Memory B cell (primary cell): ENCODE measurements at regions not wholly inside any gene's neighbourhood (a gene's known extent, or its start where the extent isn't known, plus 50 kb on each side); places are given as distances from the start of the nearest gene placed in this dataset.

Source experiments
- ATAC-seq: fragments of 150-1000 bp; cut with Tn5 transposase; 2 replicates; pipeline ENCODE4 v1.10.0; 2021; ENCODE audit warnings: low read depth, mild to moderate bottlenecking, moderate library complexity
- DNase-seq, 2 donors: peaks; one replicate each; pipeline ENCODE4 v3.0.0; 2022; ENCODE audit warnings: low spot score in 2 of 2
- H3K27ac Mint-ChIP-seq: one replicate; pipeline ENCODE4 v1.8.0; 2022; ENCODE audit warnings: mild to moderate bottlenecking, moderate library complexity, mixed read lengths
- H3K27me3 Mint-ChIP-seq: one replicate; pipeline ENCODE4 v1.8.0; 2022; ENCODE audit warnings: mixed read lengths
- H3K36me3 Mint-ChIP-seq: one replicate; pipeline ENCODE4 v1.8.0; 2022; ENCODE audit warnings: mild to moderate bottlenecking, mixed read lengths
- H3K4me1 Mint-ChIP-seq: one replicate; pipeline ENCODE4 v1.8.0; 2022; ENCODE audit warnings: mixed read lengths
- H3K4me3 Mint-ChIP-seq: one replicate; pipeline ENCODE4 v1.8.0; 2022; ENCODE audit warnings: mild to moderate bottlenecking, moderate library complexity, mixed read lengths
- H3K9me3 Mint-ChIP-seq: one replicate; pipeline ENCODE4 v1.8.0; 2022; ENCODE audit warnings: mixed read lengths

- Mint-ChIP-seq H3K36me3 (peaks cover 8% of the 10 kb centered on the region), H3K9me3 (no peaks in the 10 kb centered on the region), H3K4me3 (no peak overlapping the region), H3K4me1 (peaks cover 13% of the 10 kb centered on the region), H3K27me3 (no peaks in the 10 kb centered on the region), H3K27ac (no peak overlapping the region)
- DNase-seq (no peak), ATAC-seq (no peak)
These were observed 54.8 kb downstream of the RTP5 start for GRCh38 chr2:241924069-241924908.

DNA sequence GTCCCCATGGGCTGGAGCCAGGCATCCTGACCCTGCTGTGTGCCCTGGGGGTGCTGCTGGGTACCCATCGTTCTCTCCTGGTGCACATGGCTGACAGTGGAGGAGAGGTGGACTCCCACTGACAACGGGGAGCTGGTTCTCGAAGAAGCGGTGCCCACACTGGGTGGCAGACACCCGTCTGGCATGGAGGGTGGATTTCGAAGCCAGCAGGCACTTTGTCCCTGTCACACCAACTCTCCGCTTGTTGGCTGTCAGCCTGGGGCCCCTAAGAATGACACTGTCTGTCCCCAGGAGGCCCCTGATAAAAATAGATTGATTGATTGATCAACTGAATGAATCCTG lies 55.4 kb downstream of the RTP5 start:
- Mint-ChIP-seq H3K27me3 (no peaks in the 10 kb centered on the region), H3K4me3 (no peak overlapping the region), H3K27ac (no peak overlapping the region), H3K9me3 (no peaks in the 10 kb centered on the region), H3K36me3 (peaks cover 8% of the 10 kb centered on the region), H3K4me1 (peaks cover 13% of the 10 kb centered on the region)
- ATAC-seq (no peak), DNase-seq (no peak)

DNA sequence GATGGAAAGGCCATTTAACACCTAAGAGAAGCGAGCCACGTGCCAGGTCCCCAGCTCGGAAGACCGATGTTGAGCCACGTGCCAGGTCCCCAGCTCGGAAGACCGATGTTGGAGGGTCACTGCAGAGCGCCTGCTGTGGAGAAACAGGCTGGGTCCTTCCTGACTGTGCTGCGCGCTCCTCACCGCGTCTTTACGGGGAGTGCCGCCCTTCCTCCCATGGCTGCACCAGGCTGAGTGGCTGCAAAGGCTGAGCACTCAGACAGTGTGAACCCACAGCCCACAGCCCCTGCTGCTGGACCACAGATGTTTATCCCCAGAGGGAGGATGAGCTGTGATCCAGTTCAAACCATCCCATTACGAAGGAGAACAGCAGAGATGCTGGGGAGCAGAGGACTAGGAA lies 55.7 kb downstream of the RTP5 start:
- ATAC-seq = no peak
- Mint-ChIP-seq H3K27me3 (no peaks in the 10 kb centered on the region), H3K4me1 (peaks cover 13% of the 10 kb centered on the region), H3K4me3 (no peak overlapping the region), H3K9me3 (no peaks in the 10 kb centered on the region), H3K27ac (no peak overlapping the region), H3K36me3 (peaks cover 8% of the 10 kb centered on the region)
- DNase-seq = no peak

DNA sequence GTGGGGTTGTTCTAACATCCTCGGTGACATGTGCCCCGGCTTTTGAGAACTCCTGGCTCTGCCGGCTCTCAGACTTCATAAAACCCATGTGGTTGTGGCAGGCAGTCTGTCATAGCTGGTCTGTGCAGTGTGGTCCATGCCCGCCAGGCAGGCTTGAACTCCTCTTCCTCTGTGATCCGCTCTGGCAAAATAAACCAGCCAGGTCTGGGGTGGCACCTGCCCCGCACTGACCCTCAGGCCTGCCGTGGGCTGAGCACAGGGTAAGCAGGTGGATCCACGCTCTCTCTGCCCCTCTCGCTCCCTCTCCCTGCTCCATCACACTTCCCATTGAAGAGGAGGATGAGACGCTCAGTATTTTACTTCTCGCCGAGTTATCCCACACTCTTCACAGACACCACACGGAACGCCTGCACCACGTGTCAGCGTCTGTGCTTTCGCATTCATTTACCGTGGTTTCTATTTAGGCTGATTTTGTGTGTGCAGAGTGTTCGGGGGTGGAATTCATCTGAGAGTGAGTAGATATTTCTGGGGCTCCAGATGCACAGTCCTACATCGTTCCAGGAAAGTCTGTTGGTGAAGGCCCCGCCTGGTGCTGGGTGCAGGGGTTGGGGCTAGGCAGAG lies 56.4 kb downstream of the RTP5 start:
- no peaks in the 10 kb centered on the region for H3K27me3 Mint-ChIP-seq
- peaks cover 6% of the 10 kb centered on the region for H3K36me3 Mint-ChIP-seq
- no peak overlapping the region for H3K4me3 Mint-ChIP-seq
- DNase-seq (no peak), ATAC-seq (no peak)
- peaks cover 11% of the 10 kb centered on the region for H3K4me1 Mint-ChIP-seq
- no peaks in the 10 kb centered on the region for H3K9me3 Mint-ChIP-seq
- peak overlapping the region; percentile 81 for H3K27ac Mint-ChIP-seq

DNA sequence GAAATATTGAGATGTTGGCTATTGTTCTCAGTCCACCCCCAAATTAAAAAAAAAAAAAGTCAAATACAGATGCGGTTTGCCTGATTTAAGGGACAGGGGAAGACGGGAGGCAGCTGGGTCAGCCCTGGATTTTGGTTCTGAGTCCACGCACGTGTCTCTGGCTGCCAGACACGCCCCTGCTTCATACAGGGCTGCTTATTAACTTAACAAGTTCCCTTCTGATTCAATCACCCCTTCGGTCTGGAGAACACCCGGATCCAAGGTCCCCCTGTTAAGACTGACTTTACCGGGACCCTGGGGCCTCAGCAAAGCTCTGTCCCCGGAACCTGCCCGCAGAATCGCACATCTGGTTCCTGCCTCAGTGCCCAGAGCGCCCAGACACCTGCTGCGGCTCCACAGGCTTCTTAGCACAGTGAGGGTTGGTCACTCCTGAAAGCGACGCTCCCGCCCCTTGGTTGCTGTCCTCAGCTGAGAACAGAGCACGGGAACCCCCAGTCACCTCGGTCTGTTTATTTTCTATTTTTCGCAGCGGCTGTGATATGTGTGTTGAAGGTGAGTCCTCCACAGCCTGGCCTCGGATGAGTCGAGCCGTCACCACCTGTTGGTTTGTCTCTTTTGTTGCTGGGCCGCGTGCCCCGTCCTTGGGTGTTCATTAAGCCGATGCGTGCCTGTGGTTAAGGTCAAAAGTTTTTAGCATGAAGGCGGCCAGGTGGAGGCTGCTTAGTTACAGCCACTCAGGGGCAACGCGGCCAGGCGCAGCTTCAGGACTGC lies 57.2 kb downstream of the RTP5 start:
- Mint-ChIP-seq H3K27ac (no peak overlapping the region), H3K9me3 (no peaks in the 10 kb centered on the region), H3K4me1 (peaks cover 10% of the 10 kb centered on the region), H3K27me3 (no peaks in the 10 kb centered on the region), H3K36me3 (peaks cover 5% of the 10 kb centered on the region), H3K4me3 (no peak overlapping the region)
- DNase-seq (no peak), ATAC-seq (no peak)

DNA sequence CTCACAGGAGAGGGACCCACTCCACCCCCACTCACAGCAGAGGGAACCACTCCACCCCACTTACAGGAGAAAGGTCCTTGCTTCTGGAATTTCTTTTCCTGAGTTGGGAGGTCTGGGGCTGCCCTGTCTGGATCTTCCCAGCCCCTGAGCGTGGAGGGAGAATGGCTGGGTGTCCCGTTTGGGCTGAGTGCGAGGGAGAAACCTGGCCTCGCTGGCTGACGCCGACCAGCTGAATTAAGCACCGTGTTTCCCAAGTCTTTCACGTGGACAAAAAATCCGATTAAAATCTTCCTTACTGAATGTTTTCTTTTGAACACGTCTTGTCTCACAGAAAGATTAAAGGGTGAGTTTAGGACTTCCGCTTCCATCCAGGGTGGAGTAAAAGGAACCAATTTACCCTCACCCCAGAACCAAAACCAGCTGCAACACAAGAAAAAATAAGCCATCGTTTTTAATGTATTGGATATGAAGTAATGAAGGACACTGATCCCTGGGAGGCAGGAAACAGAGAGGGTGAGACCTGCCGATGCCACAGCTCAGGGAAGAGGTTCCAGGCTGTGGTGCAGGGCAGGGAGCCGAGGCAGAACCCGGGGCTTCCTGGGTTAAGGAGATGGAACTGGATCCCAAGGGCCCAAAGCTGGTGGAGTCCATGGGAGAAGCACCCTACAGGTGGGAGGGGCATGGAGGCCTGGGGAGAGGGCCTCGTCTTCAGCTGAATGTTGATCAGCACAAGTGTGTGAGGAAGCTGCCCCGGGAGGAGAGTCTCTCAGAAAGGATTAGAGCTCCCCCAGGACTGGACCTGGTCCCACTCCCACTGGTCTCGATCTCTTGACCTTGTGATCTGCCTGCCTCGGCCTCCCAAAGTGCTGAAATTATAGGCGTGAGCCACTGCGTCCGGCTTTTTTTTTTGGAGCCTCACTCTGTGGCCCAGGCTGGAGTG lies 60.3 kb downstream of the RTP5 start:
- no peak for DNase-seq
- Mint-ChIP-seq H3K27me3 (no peaks in the 10 kb centered on the region), H3K36me3 (peaks cover 5% of the 10 kb centered on the region), H3K27ac (no peak overlapping the region), H3K4me3 (no peak overlapping the region), H3K4me1 (peaks cover 5% of the 10 kb centered on the region), H3K9me3 (no peaks in the 10 kb centered on the region)
- ATAC-seq = no peak

GRCh38 chr2:241931084-241931975 lies 61.8 kb downstream of the RTP5 start:
- no peak for DNase-seq
- H3K4me1 Mint-ChIP-seq = no peaks in the 10 kb centered on the region
- H3K27ac Mint-ChIP-seq = no peak overlapping the region

GRCh38 chr2:241931976-241932898 lies 62.7 kb downstream of the RTP5 start:
- ATAC-seq = no peak
- Mint-ChIP-seq H3K27ac (no peak overlapping the region), H3K9me3 (no peaks in the 10 kb centered on the region), H3K4me1 (no peaks in the 10 kb centered on the region), H3K4me3 (no peak overlapping the region), H3K36me3 (peaks cover 8% of the 10 kb centered on the region), H3K27me3 (no peaks in the 10 kb centered on the region)
- DNase-seq = no peak

More at GRCh38 chr2:241931084-241931975, 61.8 kb downstream of the RTP5 start:
- H3K9me3 Mint-ChIP-seq = no peaks in the 10 kb centered on the region
- H3K4me3 Mint-ChIP-seq = no peak overlapping the region
- peaks cover 8% of the 10 kb centered on the region for H3K36me3 Mint-ChIP-seq
- H3K27me3 Mint-ChIP-seq = no peaks in the 10 kb centered on the region
- no peak for ATAC-seq

- H3K36me3 Mint-ChIP-seq = peaks cover 8% of the 10 kb centered on the region
- no peaks in the 10 kb centered on the region for H3K27me3 Mint-ChIP-seq
- no peak overlapping the region for H3K4me3 Mint-ChIP-seq
- H3K4me1 Mint-ChIP-seq = no peaks in the 10 kb centered on the region
- H3K9me3 Mint-ChIP-seq = no peaks in the 10 kb centered on the region
- ATAC-seq (no peak), DNase-seq (no peak)
- H3K27ac Mint-ChIP-seq = no peak overlapping the region
These were observed 63.3 kb downstream of the RTP5 start for GRCh38 chr2:241932899-241933178.

DNA sequence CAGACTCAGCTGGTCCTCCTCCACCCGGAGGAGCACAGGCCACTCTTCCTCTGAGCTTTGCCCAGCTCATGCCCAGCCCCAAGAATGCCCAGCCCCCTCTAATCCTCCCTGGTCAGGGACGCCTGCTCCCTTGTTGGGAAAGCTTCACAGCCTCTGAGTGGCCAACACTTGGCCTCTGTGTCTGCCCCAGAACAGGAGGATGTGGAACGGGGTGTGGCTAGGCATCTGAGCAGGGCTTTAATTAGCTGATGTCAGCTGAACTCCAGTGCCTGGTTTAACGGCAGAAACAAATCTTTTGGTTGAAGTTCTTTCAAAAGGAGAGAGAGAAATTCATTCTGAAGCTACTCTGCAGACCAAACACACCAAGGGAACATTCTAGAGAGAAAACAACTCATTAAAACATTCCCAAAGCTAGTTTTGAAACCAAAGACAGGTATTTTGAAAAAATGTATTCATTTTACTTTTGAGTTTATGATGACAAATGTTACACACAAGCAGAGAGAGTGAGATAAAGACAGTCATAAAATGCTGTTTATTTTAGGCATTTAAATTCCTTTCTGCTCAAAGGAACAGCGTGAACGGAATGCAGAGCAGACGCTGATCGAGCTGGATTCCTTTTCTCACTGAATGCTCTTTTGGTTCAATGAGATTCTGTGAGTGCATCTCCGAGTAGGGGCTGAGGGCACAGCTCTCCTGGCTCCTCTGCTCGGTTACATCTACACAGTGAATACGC lies 63.8 kb downstream of the RTP5 start:
- Mint-ChIP-seq H3K27ac (no peak overlapping the region), H3K9me3 (no peaks in the 10 kb centered on the region), H3K4me3 (no peak overlapping the region), H3K27me3 (no peaks in the 10 kb centered on the region), H3K4me1 (no peaks in the 10 kb centered on the region), H3K36me3 (peaks cover 8% of the 10 kb centered on the region)
- ATAC-seq = no peak
- DNase-seq = no peak

GRCh38 chr2:241935314-241935713 lies 65.8 kb downstream of the RTP5 start:
- Mint-ChIP-seq H3K9me3 (peaks cover 3% of the 10 kb centered on the region), H3K4me1 (peaks cover 3% of the 10 kb centered on the region), H3K4me3 (no peak overlapping the region), H3K27ac (no peak overlapping the region), H3K27me3 (no peaks in the 10 kb centered on the region), H3K36me3 (peaks cover 11% of the 10 kb centered on the region)
- no peak for DNase-seq
- no peak for ATAC-seq

GRCh38 chr2:241935774-241936173 lies 66.2 kb downstream of the RTP5 start:
- ATAC-seq = no peak
- Mint-ChIP-seq H3K4me3 (no peak overlapping the region), H3K36me3 (peaks cover 13% of the 10 kb centered on the region), H3K9me3 (peaks cover 5% of the 10 kb centered on the region), H3K27me3 (no peaks in the 10 kb centered on the region), H3K4me1 (peaks cover 6% of the 10 kb centered on the region), H3K27ac (no peak overlapping the region)
- DNase-seq = no peak
